Ovary (tissue), 7 donors: ENCODE measurements at regions not wholly inside any gene's neighbourhood (a gene's known extent, or its start where the extent isn't known, plus 50 kb on each side); places are given as distances from the start of the nearest gene placed in this dataset.
"Not testable (repeated sequence)": the region's sequence is repeated elsewhere in the genome, so short reads cannot be mapped to it uniquely, and the experiment has no call there.

Experiments
- DNase-seq, 5 donors: peaks; one replicate each; pipeline ENCODE4 v3.0.0-alpha.2; 2019 to 2020
- H3K27ac ChIP-seq, 2 donors: fragments of 200-600 bp; one replicate each; pipeline versions ENCODE4 v1.5.1 to v1.8.0; 2019 to 2022
- H3K27me3 ChIP-seq: fragments of 200-600 bp; one replicate; pipeline ENCODE4 v1.8.0; 2022
- H3K36me3 ChIP-seq: fragments of 200-600 bp; sonication (generic); one replicate; pipeline ENCODE4 v1.5.1; 2019
- H3K4me1 ChIP-seq: one replicate; pipeline ENCODE4 v1.8.1; 2013; ENCODE audit warnings: mild to moderate bottlenecking, moderate library complexity; ENCODE audit not compliant: insufficient read depth
- H3K4me3 ChIP-seq: fragments of 200-600 bp; sonication (generic); one replicate; pipeline ENCODE4 v1.5.1; 2017
- H3K9me3 ChIP-seq, 2 donors: fragments of 200-600 bp in 1 of 2; sonication (generic) in 1 of 2; one replicate each; pipeline versions ENCODE4 v1.5.1 to v1.8.1; 2013 to 2019; ENCODE audit warnings: mild to moderate bottlenecking in 1 of 2, moderate library complexity in 1 of 2
- EP300 ChIP-seq: sonication (generic); formaldehyde crosslinking; IDR thresholded peaks from one replicate; pipeline ENCODE4 v1.6.1; 2017; ENCODE audit warnings: antibody characterized with exemption
- POLR2A ChIP-seq: fragments of 450-650 bp; IDR thresholded peaks from one replicate; pipeline ENCODE4 v1.6.1; 2017; ENCODE audit warnings: antibody characterized with exemption, mild to moderate bottlenecking, moderate library complexity
- WGBS, 3 donors: extraction: QIAGEN DNeasy Blood & Tissue Kit in 1 of 3; methylation state at CpG; one replicate each; pipeline versions ENCODE4 v1.1.5 to v1.1.7; 2013 to 2017; 5-methylcytosine and 5-hydroxymethylcytosine counted together
- intact Hi-C, 4 donors: fragments of 100-400 bp; cut with DNase I; formaldehyde crosslinking; loops; one replicate each; pipeline versions ENCODE4 v1.11.0 to v1.15.1; 2022 to 2023
- TF ChIP-seq, protein P1 (sequence below), 3 donors: fragments of 450-650 bp in 2 of 3; fragments of 200-600 bp in 1 of 3; IDR thresholded peaks; one replicate each; pipeline versions ENCODE4 v1.5.1 to v1.8.0; 2016 to 2022; ENCODE audit warnings: antibody characterized with exemption in 3 of 3, mild to moderate bottlenecking in 1 of 3
- donor health status: DM: no; HTN: no; CAD: no; lungs with moderate emphysema.
- donor health status: DM: no; HTN: no; CAD: no.
- donor health status: Bipolar disorder and iron deficiency.
- donor health status: DM: no; HTN: no; CAD: no.
- donor health status: DM: yes; HTN: yes; CAD: no.

GRCh38 chr5:167294882-167295680 lies 996.4 kb upstream of the WWC1 start:
- no peak overlapping the region for H3K27ac ChIP-seq
- no peaks in the 10 kb centered on the region for H3K36me3 ChIP-seq
- no peaks in the 10 kb centered on the region for H3K9me3 ChIP-seq
- no peak for TF ChIP-seq EP300
- 40 to 56% (median 49%) methylated on average over 3 of the region's 3 CpGs for WGBS, 3 donors
- DNase-seq, result no peak
- intact Hi-C loops, result no loop called here
- peaks cover 7% of the 10 kb centered on the region for H3K4me1 ChIP-seq
- no peak overlapping the region for H3K4me3 ChIP-seq
- no peaks in the 10 kb centered on the region for H3K27me3 ChIP-seq

GRCh38 chr5:167295681-167296005 lies 995.8 kb upstream of the WWC1 start:
- Histone ChIP-seq H3K27me3 (no peaks in the 10 kb centered on the region), H3K27ac (no peak overlapping the region), H3K36me3 (no peaks in the 10 kb centered on the region), H3K4me1 (peaks cover 7% of the 10 kb centered on the region), H3K9me3 (no peaks in the 10 kb centered on the region), H3K4me3 (no peak overlapping the region)
- intact Hi-C loops, result no loop called here
- TF ChIP-seq, protein P1, sequence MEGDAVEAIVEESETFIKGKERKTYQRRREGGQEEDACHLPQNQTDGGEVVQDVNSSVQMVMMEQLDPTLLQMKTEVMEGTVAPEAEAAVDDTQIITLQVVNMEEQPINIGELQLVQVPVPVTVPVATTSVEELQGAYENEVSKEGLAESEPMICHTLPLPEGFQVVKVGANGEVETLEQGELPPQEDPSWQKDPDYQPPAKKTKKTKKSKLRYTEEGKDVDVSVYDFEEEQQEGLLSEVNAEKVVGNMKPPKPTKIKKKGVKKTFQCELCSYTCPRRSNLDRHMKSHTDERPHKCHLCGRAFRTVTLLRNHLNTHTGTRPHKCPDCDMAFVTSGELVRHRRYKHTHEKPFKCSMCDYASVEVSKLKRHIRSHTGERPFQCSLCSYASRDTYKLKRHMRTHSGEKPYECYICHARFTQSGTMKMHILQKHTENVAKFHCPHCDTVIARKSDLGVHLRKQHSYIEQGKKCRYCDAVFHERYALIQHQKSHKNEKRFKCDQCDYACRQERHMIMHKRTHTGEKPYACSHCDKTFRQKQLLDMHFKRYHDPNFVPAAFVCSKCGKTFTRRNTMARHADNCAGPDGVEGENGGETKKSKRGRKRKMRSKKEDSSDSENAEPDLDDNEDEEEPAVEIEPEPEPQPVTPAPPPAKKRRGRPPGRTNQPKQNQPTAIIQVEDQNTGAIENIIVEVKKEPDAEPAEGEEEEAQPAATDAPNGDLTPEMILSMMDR (IDR thresholded peaks at IDR 0.05), result no peak
- TF ChIP-seq POLR2A (no peak), EP300 (no peak)
- no peak for DNase-seq
- 85 to 91% (median 89%) methylated on average over 2 of the region's 2 CpGs for WGBS, 3 donors

GRCh38 chr5:167296066-167296465 lies 995.4 kb upstream of the WWC1 start:
- intact Hi-C loops, result no loop called here
- WGBS, 3 donors, result 83 to 90% (median 85%) methylated on average over 5 of the region's 5 CpGs

DNA sequence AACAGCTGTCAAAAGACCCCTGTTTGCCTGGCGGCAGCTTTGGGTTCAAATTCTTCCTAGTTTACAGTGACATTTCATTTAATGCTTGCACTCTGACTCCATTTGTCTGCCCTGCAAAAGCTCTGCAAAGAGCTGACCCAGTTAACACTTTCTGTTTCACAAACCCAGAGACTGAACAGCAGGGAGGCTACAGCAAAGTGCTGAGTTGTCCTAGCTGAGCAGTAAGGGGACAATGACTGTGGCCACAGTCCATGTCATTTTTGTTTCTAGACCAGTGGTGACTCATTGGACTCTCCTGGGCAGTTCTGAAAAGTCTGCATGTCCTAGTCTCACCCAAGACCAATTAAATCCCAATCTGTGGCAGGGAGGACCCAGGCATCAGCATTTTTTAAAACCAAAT lies 994.8 kb upstream of the WWC1 start:
- no peak overlapping the region for H3K4me3 ChIP-seq
- peaks cover 7% of the 10 kb centered on the region for H3K4me1 ChIP-seq
- no peak for DNase-seq
- WGBS, 3 donors, result 51 to 94% (median 88%) methylated on average over 1 of the region's 1 CpG
- H3K27ac ChIP-seq, result no peak overlapping the region
- no peaks in the 10 kb centered on the region for H3K27me3 ChIP-seq
- no peaks in the 10 kb centered on the region for H3K9me3 ChIP-seq
- intact Hi-C loops, result no loop called here
- TF ChIP-seq POLR2A, result no peak
- no peak for TF ChIP-seq EP300
- TF ChIP-seq, protein P1 (IDR thresholded peaks at IDR 0.05), result no peak
- no peaks in the 10 kb centered on the region for H3K36me3 ChIP-seq

More at GRCh38 chr5:167296066-167296465, 995.4 kb upstream of the WWC1 start:
- Histone ChIP-seq H3K36me3 (no peaks in the 10 kb centered on the region), H3K4me1 (peaks cover 7% of the 10 kb centered on the region), H3K27ac (no peak overlapping the region), H3K4me3 (no peak overlapping the region), H3K27me3 (no peaks in the 10 kb centered on the region), H3K9me3 (no peaks in the 10 kb centered on the region)
- TF ChIP-seq POLR2A (no peak), EP300 (no peak)
- TF ChIP-seq, protein P1 (IDR thresholded peaks at IDR 0.05), result no peak
- no peak for DNase-seq

GRCh38 chr5:167299861-167300260 lies 991.6 kb upstream of the WWC1 start:
- H3K4me1 ChIP-seq, H3K36me3 ChIP-seq, H3K4me3 ChIP-seq, H3K27ac ChIP-seq, H3K9me3 ChIP-seq, intact Hi-C loops, DNase-seq, H3K27me3 ChIP-seq: not testable (repeated sequence)
- 31 to 60% (median 34%) methylated on average over 7 of the region's 7 CpGs for WGBS, 3 donors
